GM12878 (cell line): ENCODE measurements at regions not wholly inside any gene's neighbourhood (a gene's known extent, or its start where the extent isn't known, plus 50 kb on each side); places are given as distances from the start of the nearest gene placed in this dataset.

ENCODE experiments used
- CREB1 ChIP-seq: IDR thresholded peaks from 2 replicates; pipeline ENCODE4 v1.6.1; 2012; ENCODE audit warnings: low read depth, mild to moderate bottlenecking, inconsistent platforms
- EZH2 ChIP-seq: IDR thresholded peaks from 2 replicates; pipeline ENCODE4 v1.6.1; 2012; ENCODE audit warnings: low read depth, mild to moderate bottlenecking, control low read depth, inconsistent platforms, low read length, borderline replicate concordance; ENCODE audit not compliant: control insufficient read depth
- REST ChIP-seq: IDR thresholded peaks from 2 replicates; pipeline ENCODE4 v1.6.1; 2012; ENCODE audit warnings: mild to moderate bottlenecking, low read depth, low read length
- TARDBP ChIP-seq: IDR thresholded peaks from 2 replicates; pipeline ENCODE4 v1.6.1; 2016; ENCODE audit warnings: borderline replicate concordance
- TF ChIP-seq, protein P1 (sequence below): fragments of 450-650 bp; IDR thresholded peaks from 2 replicates; pipeline ENCODE4 v1.6.1; 2016; ENCODE audit warnings: mild to moderate bottlenecking, moderate library complexity, borderline replicate concordance

- TF ChIP-seq REST, result no peak
- TF ChIP-seq EZH2, result no peak
- no peak for TF ChIP-seq TARDBP
- TF ChIP-seq, protein P1, sequence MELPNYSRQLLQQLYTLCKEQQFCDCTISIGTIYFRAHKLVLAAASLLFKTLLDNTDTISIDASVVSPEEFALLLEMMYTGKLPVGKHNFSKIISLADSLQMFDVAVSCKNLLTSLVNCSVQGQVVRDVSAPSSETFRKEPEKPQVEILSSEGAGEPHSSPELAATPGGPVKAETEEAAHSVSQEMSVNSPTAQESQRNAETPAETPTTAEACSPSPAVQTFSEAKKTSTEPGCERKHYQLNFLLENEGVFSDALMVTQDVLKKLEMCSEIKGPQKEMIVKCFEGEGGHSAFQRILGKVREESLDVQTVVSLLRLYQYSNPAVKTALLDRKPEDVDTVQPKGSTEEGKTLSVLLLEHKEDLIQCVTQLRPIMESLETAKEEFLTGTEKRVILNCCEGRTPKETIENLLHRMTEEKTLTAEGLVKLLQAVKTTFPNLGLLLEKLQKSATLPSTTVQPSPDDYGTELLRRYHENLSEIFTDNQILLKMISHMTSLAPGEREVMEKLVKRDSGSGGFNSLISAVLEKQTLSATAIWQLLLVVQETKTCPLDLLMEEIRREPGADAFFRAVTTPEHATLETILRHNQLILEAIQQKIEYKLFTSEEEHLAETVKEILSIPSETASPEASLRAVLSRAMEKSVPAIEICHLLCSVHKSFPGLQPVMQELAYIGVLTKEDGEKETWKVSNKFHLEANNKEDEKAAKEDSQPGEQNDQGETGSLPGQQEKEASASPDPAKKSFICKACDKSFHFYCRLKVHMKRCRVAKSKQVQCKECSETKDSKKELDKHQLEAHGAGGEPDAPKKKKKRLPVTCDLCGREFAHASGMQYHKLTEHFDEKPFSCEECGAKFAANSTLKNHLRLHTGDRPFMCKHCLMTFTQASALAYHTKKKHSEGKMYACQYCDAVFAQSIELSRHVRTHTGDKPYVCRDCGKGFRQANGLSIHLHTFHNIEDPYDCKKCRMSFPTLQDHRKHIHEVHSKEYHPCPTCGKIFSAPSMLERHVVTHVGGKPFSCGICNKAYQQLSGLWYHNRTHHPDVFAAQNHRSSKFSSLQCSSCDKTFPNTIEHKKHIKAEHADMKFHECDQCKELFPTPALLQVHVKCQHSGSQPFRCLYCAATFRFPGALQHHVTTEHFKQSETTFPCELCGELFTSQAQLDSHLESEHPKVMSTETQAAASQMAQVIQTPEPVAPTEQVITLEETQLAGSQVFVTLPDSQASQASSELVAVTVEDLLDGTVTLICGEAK, result no peak
- no peak for TF ChIP-seq CREB1
Measured at GRCh38 chr2:62415518-62415917, 90.5 kb downstream of the TMEM17 start.
